GM18499 (cell line): ENCODE measurements at regions not wholly inside any gene's neighbourhood (a gene's known extent, or its start where the extent isn't known, plus 50 kb on each side); places are given as distances from the start of the nearest gene placed in this dataset.
"Not testable (repeated sequence)": the region's sequence is repeated elsewhere in the genome, so short reads cannot be mapped to it uniquely, and the experiment has no call there.

Experiments
- ATAC-seq: cut with Tn5 transposase; IDR thresholded peaks from one replicate; pipeline ENCODE4 v1.9.1; 2021; ENCODE audit warnings: moderate number of reproducible peaks; ENCODE audit not compliant: insufficient read depth, unreplicated experiment

GRCh38 chr2:60189006-60189405, 364.4 kb downstream of the BCL11A start:
- not testable (repeated sequence) for ATAC-seq

DNA sequence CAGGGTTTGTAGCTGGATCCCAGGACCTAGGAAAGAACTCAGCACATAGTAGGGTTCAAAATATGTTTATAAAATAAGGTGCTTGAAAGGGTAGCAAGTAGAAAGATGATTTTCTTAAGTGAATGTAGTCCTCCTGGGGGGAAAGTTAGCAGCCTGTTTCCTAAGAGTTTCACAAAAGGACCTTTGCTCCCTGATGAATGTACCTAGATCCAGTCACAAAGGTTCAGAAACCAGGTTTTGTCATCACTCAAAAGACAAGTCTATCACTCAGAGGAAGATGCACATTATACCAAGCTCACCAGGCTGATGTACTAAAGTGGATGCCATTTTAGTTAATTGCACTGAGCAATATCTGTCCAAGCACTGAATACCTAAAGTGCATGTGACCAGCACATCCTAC, 378.2 kb downstream of the BCL11A start:
- ATAC-seq: no peak

DNA sequence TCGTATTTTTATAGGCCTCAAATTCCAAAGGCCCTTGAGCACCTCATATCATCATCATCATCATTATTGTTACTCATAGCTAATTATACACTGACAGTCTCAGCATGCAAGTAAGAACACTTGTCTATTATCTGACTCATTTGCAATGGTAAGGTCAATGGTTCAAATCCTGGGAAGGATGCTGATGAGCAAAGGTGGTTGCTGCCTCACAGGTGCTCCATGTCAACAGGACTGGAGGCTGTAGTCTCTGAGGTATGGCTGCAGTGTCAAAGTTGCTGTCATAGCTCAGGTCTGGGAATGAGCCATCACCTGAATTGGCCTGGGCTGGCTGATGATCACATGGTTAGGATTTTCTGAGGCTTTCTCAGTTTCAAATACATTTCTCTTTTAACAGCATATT, 379.3 kb downstream of the BCL11A start:
- ATAC-seq: no peak

GRCh38 chr2:60172801-60173200, 380.7 kb downstream of the BCL11A start:
- ATAC-seq: no peak

- no peak for ATAC-seq
Observed at GRCh38 chr2:60170272-60170671, 383.2 kb downstream of the BCL11A start.

DNA sequence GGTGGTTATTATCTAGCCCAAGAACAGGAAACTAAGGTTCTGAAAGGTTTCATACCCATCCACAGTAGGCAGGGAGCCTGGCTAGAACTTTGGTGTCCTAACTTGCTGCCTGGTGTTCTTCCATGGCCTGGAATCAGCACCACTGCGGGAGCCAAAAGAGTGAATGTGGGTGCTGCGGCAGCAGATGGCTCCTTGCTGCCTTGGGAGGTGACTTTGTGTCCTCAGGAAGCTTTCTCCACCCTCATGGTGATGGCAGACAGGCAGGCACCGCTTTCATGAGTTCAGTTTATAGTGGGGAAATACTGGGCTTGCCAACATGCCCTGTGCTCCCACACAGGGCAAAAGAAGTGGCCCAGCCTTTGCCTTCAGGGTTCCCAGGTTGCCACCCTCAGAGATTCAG, 385.2 kb downstream of the BCL11A start:
- ATAC-seq: no peak

- no peak for ATAC-seq
Observed at GRCh38 chr2:60167089-60167488, 386.4 kb downstream of the BCL11A start.

GRCh38 chr2:60163691-60164090, 389.8 kb downstream of the BCL11A start:
- ATAC-seq: no peak

GRCh38 chr2:60159519-60159918, 393.9 kb downstream of the BCL11A start:
- ATAC-seq: no peak

- ATAC-seq: peak; percentile 74
Observed at GRCh38 chr2:60158262-60158661, 395.2 kb downstream of the BCL11A start.

DNA sequence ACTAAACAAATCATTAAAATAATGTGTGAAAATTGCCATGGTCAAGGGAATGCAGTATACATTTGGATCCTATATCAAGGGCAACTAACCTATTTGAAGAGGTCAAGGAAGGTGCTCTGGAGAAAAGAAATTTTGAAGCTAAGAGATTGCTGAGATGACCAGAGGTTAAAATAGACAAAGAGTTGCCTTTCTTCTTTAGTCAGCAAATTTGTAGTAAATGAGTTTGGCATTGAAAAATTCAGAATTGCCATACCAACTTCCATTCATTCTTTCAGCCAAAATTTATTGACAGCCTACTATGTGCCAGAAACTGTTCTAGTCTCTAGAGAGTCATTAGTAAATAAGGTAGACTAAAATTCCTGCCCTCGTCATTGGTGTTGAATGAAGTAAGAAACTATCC, 396.2 kb downstream of the BCL11A start:
- no peak for ATAC-seq

GRCh38 chr2:60154142-60154541, 399.3 kb downstream of the BCL11A start:
- ATAC-seq: no peak

GRCh38 chr2:60152226-60152833, 401.1 kb downstream of the BCL11A start:
- no peak for ATAC-seq

- ATAC-seq: no peak
Observed at GRCh38 chr2:60149176-60149575, 404.3 kb downstream of the BCL11A start.

GRCh38 chr2:60148716-60149115, 404.7 kb downstream of the BCL11A start:
- ATAC-seq: no peak

DNA sequence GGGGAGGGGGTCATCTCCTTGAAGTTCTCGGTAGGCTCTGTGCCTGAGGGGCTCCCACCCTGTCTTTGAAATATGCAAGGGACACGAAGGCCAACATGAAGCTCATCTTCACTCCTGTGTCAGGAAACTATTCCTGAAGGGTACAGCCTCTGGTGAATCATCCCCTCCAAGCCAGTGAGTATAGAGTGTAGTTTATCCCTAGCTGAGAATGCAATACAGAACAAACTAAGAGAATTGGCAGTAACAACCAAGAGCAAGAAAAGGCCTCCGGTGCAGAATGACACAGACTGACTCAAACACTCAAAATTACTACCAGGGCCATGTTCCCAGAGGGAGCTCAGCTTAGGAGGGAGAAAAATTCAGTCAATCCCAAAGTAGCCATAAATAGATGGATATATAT, 413.3 kb downstream of the BCL11A start:
- no peak for ATAC-seq

GRCh38 chr2:60136913-60137312, 416.5 kb downstream of the BCL11A start:
- ATAC-seq: no peak

DNA sequence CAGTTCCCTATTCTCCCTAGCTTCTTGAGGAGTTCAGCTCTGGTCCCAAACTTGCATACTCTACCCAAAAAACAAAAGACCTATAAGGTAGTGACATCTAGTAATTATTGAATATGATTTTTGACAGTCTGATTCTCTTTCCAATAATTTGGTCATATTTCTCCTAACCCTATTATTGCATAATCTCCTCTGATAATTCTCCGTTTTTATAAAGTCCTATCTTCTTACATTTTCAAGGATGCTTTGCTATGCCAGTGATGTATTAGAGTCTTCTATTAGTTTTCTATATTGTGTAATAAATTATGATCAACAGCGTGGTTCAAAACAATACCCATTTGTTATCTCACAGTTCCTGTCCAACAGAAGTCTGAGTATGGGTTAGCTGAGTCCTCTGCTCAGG, 426.3 kb downstream of the BCL11A start:
- no peak for ATAC-seq

DNA sequence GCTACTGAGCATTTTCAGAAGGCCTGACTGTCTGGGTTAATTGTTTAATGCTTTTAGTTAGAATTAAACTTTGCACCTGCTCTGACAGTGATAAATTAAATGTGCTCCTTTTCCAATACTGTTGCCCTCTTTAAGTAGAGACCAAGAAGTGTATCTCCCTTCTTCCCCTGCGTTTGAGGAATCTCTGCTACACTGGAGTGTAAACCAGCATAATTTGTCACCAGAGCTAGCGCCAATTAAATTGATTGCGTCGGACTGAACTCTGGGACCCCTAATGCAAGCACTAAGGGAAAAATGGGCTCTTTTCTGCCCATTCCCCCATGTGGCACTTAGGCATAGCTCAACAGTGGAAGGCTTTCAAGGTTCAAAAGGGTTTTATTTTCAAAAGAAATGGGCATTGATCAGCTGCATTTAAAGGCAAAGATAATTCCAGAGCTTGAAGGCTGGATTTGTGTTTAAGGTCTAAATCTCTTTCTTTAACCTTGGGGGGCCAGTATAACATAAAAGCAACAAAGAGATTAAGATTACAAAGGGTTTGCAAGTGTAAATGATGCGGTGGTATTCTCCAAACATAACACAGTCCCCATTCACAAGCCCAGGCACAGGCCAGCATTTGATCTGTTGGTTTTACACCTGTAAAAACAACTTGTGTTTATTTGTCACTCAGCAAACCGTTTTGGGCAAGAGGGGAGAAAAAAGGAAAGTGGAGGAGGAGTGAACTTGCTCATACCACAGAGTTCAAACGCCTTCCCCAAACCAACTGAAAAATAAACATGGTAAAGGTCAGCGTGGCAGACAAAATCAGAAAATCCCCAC, 427.6 kb downstream of the BCL11A start:
- no peak for ATAC-seq

DNA sequence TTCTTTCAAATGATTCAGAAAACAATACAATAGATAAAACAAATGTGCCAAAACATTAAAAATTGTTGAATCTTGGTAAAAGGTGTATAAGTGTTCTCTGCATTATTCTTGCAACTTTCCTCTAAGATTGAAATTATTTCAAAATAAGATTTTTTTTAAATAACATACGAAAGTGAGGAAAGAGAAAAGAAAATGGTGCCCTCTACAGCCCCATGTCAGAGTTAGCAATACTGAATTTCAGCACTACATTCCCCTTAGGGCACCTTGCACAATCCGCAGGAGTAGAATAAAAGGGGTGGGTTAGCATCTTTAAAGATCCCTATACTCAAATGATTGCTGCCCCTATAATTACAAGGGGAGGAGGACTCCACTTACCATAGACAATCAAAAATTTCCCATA, 433.7 kb downstream of the BCL11A start:
- ATAC-seq: no peak

- ATAC-seq: no peak
Observed at GRCh38 chr2:60118917-60119316, 434.5 kb downstream of the BCL11A start.

GRCh38 chr2:60118061-60118460, 435.4 kb downstream of the BCL11A start:
- no peak for ATAC-seq
